ENCODE measurements at regions not wholly inside any gene's neighbourhood (a gene's known extent, or its start where the extent isn't known, plus 50 kb on each side); places are given as distances from the start of the nearest gene placed in this dataset.

- Histone ChIP-seq H3K9me3 (no peaks in the 10 kb centered on the region), H3K27ac (no peak overlapping the region), H3K4me3 (no peak overlapping the region), H3K27me3 (no peaks in the 10 kb centered on the region), H3K36me3 (no peaks in the 10 kb centered on the region), H3K4me1 (no peaks in the 10 kb centered on the region)
- intact Hi-C loops (cut with DNase I; ENCODE audit: low total_unique reads) = no loop called here
- no peak for TF ChIP-seq EP300 (IDR thresholded peaks at IDR 0.05)
- WGBS, 5 donors = 53 to 71% (median 61%) methylated on average over 1 of the region's 1 CpG
- no peak for DNase-seq
Measured at GRCh38 chr20:6501061-6501460, 266.4 kb upstream of the BMP2 start.

- Histone ChIP-seq H3K27ac (no peak overlapping the region), H3K36me3 (no peaks in the 10 kb centered on the region), H3K27me3 (no peaks in the 10 kb centered on the region), H3K4me3 (no peak overlapping the region), H3K9me3 (no peaks in the 10 kb centered on the region), H3K4me1 (no peaks in the 10 kb centered on the region)
- TF ChIP-seq POLR2AphosphoS5 (IDR thresholded peaks at IDR 0.05) = no peak
- TF ChIP-seq EP300 (IDR thresholded peaks at IDR 0.05) = no peak
- TF ChIP-seq, protein P1, sequence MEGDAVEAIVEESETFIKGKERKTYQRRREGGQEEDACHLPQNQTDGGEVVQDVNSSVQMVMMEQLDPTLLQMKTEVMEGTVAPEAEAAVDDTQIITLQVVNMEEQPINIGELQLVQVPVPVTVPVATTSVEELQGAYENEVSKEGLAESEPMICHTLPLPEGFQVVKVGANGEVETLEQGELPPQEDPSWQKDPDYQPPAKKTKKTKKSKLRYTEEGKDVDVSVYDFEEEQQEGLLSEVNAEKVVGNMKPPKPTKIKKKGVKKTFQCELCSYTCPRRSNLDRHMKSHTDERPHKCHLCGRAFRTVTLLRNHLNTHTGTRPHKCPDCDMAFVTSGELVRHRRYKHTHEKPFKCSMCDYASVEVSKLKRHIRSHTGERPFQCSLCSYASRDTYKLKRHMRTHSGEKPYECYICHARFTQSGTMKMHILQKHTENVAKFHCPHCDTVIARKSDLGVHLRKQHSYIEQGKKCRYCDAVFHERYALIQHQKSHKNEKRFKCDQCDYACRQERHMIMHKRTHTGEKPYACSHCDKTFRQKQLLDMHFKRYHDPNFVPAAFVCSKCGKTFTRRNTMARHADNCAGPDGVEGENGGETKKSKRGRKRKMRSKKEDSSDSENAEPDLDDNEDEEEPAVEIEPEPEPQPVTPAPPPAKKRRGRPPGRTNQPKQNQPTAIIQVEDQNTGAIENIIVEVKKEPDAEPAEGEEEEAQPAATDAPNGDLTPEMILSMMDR (IDR thresholded peaks at IDR 0.05) = no peak
- no peak for TF ChIP-seq POLR2A (IDR thresholded peaks at IDR 0.05)
- no peak for DNase-seq
- intact Hi-C loops (cut with DNase I; ENCODE audit: low total_unique reads) = no loop called here
Measured at GRCh38 chr20:6499566-6499965, 267.9 kb upstream of the BMP2 start.

- intact Hi-C loops (cut with DNase I; ENCODE audit: low total_unique reads) = no loop called here
- no peak overlapping the region for H3K4me3 ChIP-seq
- DNase-seq = no peak
- H3K9me3 ChIP-seq = no peaks in the 10 kb centered on the region
- H3K4me1 ChIP-seq = peaks cover 0 to 6% (median 0%) of the 10 kb centered on the region in 4 donors
- no peaks in the 10 kb centered on the region for H3K27me3 ChIP-seq
- TF ChIP-seq POLR2AphosphoS5 (IDR thresholded peaks at IDR 0.05) (no peak), POLR2A (IDR thresholded peaks at IDR 0.05) (no peak), EP300 (IDR thresholded peaks at IDR 0.05) (no peak)
- TF ChIP-seq, protein P1 (IDR thresholded peaks at IDR 0.05) = no peak
- H3K36me3 ChIP-seq = no peaks in the 10 kb centered on the region
- no peak overlapping the region for H3K27ac ChIP-seq
Measured at GRCh38 chr20:6496874-6497273, 270.6 kb upstream of the BMP2 start.

DNA sequence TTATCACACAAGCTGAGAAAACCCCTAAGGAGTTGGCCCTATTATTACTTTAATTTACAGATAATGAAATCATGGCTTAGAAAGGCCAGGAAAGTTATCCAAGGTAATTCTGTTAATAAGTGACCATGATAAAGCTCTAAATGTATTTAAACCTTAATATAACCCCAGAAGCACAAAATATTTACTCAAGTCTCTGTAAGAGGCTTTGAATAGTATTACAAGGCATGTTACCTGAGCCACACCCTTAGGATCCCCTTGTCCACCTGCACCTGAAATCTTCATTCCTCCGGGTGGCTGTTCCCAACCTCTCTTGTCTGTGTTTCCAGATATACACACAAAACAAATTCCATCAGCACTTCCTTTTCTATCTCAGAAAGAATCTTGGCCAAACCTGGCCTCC is 271.6 kb upstream of the BMP2 start:
- H3K27ac ChIP-seq = no peak overlapping the region
- H3K4me3 ChIP-seq = no peak overlapping the region
- TF ChIP-seq, protein P1 (IDR thresholded peaks at IDR 0.05) = no peak
- TF ChIP-seq EP300 (IDR thresholded peaks at IDR 0.05) (no peak), POLR2A (IDR thresholded peaks at IDR 0.05) (no peak), POLR2AphosphoS5 (IDR thresholded peaks at IDR 0.05) (no peak)
- H3K27me3 ChIP-seq = no peaks in the 10 kb centered on the region
- intact Hi-C loops (cut with DNase I; ENCODE audit: low total_unique reads) = no loop called here
- WGBS, 5 donors = 29 to 68% (median 33%) methylated on average over 1 of the region's 1 CpG
- DNase-seq = peak in 1 of 2 donors; percentile 36
- no peaks in the 10 kb centered on the region for H3K36me3 ChIP-seq
- H3K9me3 ChIP-seq = no peaks in the 10 kb centered on the region
- H3K4me1 ChIP-seq = peaks cover 0 to 6% (median 0%) of the 10 kb centered on the region in 4 donors

GRCh38 chr20:6492271-6493055 is 275.0 kb upstream of the BMP2 start:
- H3K9me3 ChIP-seq = no peaks in the 10 kb centered on the region
- peak in 1 of 2 donors; percentile 27 for DNase-seq
- 43 to 51% (median 49%) methylated on average over 8 of the region's 8 CpGs for WGBS, 5 donors
- H3K4me1 ChIP-seq = peaks cover 0 to 6% (median 0%) of the 10 kb centered on the region in 4 donors
- TF ChIP-seq EP300 (IDR thresholded peaks at IDR 0.05) (no peak), POLR2A (IDR thresholded peaks at IDR 0.05) (no peak), POLR2AphosphoS5 (IDR thresholded peaks at IDR 0.05) (no peak)
- TF ChIP-seq, protein P1 (IDR thresholded peaks at IDR 0.05) = no peak
- H3K27ac ChIP-seq = no peak overlapping the region
- no peaks in the 10 kb centered on the region for H3K36me3 ChIP-seq
- H3K4me3 ChIP-seq = no peak overlapping the region
- intact Hi-C loops (cut with DNase I; ENCODE audit: low total_unique reads) = no loop called here
- H3K27me3 ChIP-seq = no peaks in the 10 kb centered on the region
